Keratinocyte (primary cell): ENCODE measurements at regions not wholly inside any gene's neighbourhood (a gene's known extent, or its start where the extent isn't known, plus 50 kb on each side); places are given as distances from the start of the nearest gene placed in this dataset.

Experiments used
- EZH2 ChIP-seq: IDR thresholded peaks from one replicate; pipeline ENCODE4 v1.6.1; 2012; ENCODE audit warnings: inconsistent platforms, mild to moderate bottlenecking, low read length, moderate library complexity
- TF ChIP-seq, protein P1 (sequence below), 3 experiments: IDR thresholded peaks in 1 of 3; conservative IDR thresholded peaks in 1 of 3; optimal IDR thresholded peaks in 1 of 3; 2 replicates in 2 of 3; 3 replicates in 1 of 3; pipeline versions ENCODE3 to v1.5.1; 2011; ENCODE audit warnings: low read length in 3 of 3, mild to moderate bottlenecking in 3 of 3, moderate library complexity in 2 of 3, control low read depth in 1 of 3, inconsistent platforms in 1 of 3; ENCODE audit not compliant: insufficient read depth in 2 of 3; ENCODE audit errors: extremely low read depth in 1 of 3

DNA sequence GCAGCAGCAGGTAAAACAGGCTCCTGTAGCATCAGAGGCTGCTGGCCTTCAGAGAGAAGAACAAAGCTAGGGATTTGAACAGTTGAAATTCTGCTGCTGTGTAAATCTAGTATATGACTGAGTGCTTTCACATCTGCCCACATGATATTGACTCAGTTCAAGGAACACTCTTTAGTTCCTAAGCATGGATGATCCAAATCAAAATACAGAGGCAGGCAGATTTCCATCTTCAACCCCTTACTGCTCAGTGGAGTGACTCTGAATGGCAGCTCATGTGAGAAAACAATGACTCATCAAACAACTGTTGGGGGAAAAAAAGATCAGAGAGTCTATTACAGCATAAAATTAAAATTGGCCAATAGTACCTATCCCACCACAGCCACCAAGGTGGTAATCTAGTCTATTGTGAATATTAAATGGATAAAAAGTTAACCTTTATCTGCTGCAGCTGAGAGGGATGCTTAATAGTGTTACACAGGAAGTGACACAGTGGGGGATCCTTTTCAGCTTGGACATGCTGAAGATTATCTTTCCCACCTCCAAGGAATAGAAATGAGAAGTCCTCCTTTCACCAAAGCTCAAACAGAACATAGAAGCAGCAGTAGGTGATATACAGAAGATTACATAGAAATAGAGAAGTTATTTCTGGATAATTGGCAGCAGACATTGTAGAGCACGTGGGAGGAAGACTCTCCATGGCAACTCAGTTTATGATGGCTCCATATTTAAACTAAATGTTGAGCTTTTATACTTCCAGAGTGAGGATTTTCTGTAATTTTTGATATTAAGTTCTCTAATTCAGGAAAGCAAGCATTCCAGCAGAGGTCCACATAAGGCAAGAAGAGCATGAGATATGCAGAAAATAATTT is 239.7 kb upstream of the ERCC4 start:
- TF ChIP-seq, protein P1, sequence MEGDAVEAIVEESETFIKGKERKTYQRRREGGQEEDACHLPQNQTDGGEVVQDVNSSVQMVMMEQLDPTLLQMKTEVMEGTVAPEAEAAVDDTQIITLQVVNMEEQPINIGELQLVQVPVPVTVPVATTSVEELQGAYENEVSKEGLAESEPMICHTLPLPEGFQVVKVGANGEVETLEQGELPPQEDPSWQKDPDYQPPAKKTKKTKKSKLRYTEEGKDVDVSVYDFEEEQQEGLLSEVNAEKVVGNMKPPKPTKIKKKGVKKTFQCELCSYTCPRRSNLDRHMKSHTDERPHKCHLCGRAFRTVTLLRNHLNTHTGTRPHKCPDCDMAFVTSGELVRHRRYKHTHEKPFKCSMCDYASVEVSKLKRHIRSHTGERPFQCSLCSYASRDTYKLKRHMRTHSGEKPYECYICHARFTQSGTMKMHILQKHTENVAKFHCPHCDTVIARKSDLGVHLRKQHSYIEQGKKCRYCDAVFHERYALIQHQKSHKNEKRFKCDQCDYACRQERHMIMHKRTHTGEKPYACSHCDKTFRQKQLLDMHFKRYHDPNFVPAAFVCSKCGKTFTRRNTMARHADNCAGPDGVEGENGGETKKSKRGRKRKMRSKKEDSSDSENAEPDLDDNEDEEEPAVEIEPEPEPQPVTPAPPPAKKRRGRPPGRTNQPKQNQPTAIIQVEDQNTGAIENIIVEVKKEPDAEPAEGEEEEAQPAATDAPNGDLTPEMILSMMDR (optimal IDR thresholded peaks at IDR 0.05 in 1 of 3, IDR thresholded peaks at IDR 0.05 in 1 of 3, conservative IDR thresholded peaks at IDR 0.05 in 1 of 3; ENCODE audit: extremely low read depth in 1 of 3, insufficient read depth in 2 of 3, low read length in 3 of 3): no peak
- no peak for TF ChIP-seq EZH2
